Peyer's patch (tissue), 4 donors: ENCODE measurements at regions not wholly inside any gene's neighbourhood (a gene's known extent, or its start where the extent isn't known, plus 50 kb on each side); places are given as distances from the start of the nearest gene placed in this dataset.

Source experiments
- CTCF ChIP-seq, 6 experiments: fragments of 450-650 bp in 4 of 6; fragments of 200-600 bp in 2 of 6; sonication (generic) in 1 of 6; IDR thresholded peaks; one replicate each; pipeline ENCODE4 v1.5.1; 2017 to 2019; ENCODE audit warnings: antibody characterized with exemption in 6 of 6, mild to moderate bottlenecking in 3 of 6, moderate library complexity in 1 of 6
- POLR2A ChIP-seq, 2 donors: fragments of 450-650 bp; IDR thresholded peaks; one replicate each; pipeline ENCODE4 v1.5.1; 2017; ENCODE audit warnings: antibody characterized with exemption in 2 of 2, mild to moderate bottlenecking in 2 of 2, moderate library complexity in 2 of 2

GRCh38 chr13:89486709-89487108, 1815.5 kb downstream of the SLITRK5 start:
- TF ChIP-seq CTCF (IDR thresholded peaks at IDR 0.05) (no peak), POLR2A (IDR thresholded peaks at IDR 0.05) (no peak)
